Activated CD8-positive, alpha-beta T cell treated with anti-CD3 and anti-CD28 coated beads for 36 hours (primary cell): ENCODE measurements at regions not wholly inside any gene's neighbourhood (a gene's known extent, or its start where the extent isn't known, plus 50 kb on each side); places are given as distances from the start of the nearest gene placed in this dataset.
"Not testable (repeated sequence)": the region's sequence is repeated elsewhere in the genome, so short reads cannot be mapped to it uniquely, and the experiment has no call there.

ENCODE experiments used
- ATAC-seq: fragments of 200-7000 bp; cut with Tn5 transposase; one replicate; pipeline ENCODE4 v1.10.0; 2021; ENCODE audit warnings: mild to moderate bottlenecking, moderate library complexity
- CTCF ChIA-PET: fragments of 350-600 bp; sonication (Branson Sonifier 250); formaldehyde crosslinking; loops from one replicate; lab custom pipeline; 2021; ENCODE audit warnings: antibody characterized with exemption; lab: Charles Lee
- POLR2A ChIA-PET: fragments of 350-600 bp; sonication (Branson Sonifier 250); formaldehyde crosslinking; loops from one replicate; lab custom pipeline; 2021; ENCODE audit warnings: antibody characterized with exemption; lab: Charles Lee
- DNase-seq: peaks from one replicate; pipeline ENCODE4 v3.0.0-alpha.2; 2020
- H3K27ac Mint-ChIP-seq: one replicate; pipeline ENCODE4 v1.8.0; 2021; ENCODE audit warnings: mild to moderate bottlenecking, mixed read lengths
- H3K27me3 Mint-ChIP-seq: one replicate; pipeline ENCODE4 v1.8.0; 2021; ENCODE audit warnings: mixed read lengths
- H3K36me3 Mint-ChIP-seq: one replicate; pipeline ENCODE4 v1.8.0; 2021; ENCODE audit warnings: low read depth, mixed read lengths
- H3K4me1 Mint-ChIP-seq: one replicate; pipeline ENCODE4 v1.8.0; 2021; ENCODE audit warnings: low read depth, mixed read lengths
- H3K4me3 Mint-ChIP-seq: one replicate; pipeline ENCODE4 v1.8.0; 2021; ENCODE audit warnings: mild to moderate bottlenecking, moderate library complexity, mixed read lengths
- H3K9me3 Mint-ChIP-seq: one replicate; pipeline ENCODE4 v1.8.0; 2021; ENCODE audit warnings: mixed read lengths
- CTCF ChIP-seq: fragments of 200-600 bp; IDR thresholded peaks from one replicate; pipeline ENCODE4 v1.8.0; 2022; ENCODE audit warnings: antibody characterized with exemption, mild to moderate bottlenecking
- intact Hi-C: fragments of 100-400 bp; cut with micrococcal nuclease; formaldehyde crosslinking; loops from one replicate; pipeline ENCODE4 v1.10.0; 2022

- H3K27ac Mint-ChIP-seq, DNase-seq, CTCF ChIA-PET, H3K4me3 Mint-ChIP-seq, H3K4me1 Mint-ChIP-seq, POLR2A ChIA-PET, H3K9me3 Mint-ChIP-seq, H3K27me3 Mint-ChIP-seq, intact Hi-C loops, ATAC-seq, H3K36me3 Mint-ChIP-seq: not testable (repeated sequence)
Measured at GRCh38 chr6:75031102-75031501, 174.8 kb downstream of the COL12A1 start.

- ChIA-PET CTCF (no interaction called here), POLR2A (no interaction called here)
- no peaks in the 10 kb centered on the region for H3K27me3 Mint-ChIP-seq
- DNase-seq = no peak
- H3K36me3 Mint-ChIP-seq = no peaks in the 10 kb centered on the region
- no peak overlapping the region for H3K4me3 Mint-ChIP-seq
- intact Hi-C loops = no loop called here
- no peak for ATAC-seq
- no peaks in the 10 kb centered on the region for H3K9me3 Mint-ChIP-seq
- H3K4me1 Mint-ChIP-seq = no peaks in the 10 kb centered on the region
- no peak overlapping the region for H3K27ac Mint-ChIP-seq
- no peak for TF ChIP-seq CTCF
Measured at GRCh38 chr6:75029333-75029732, 176.5 kb downstream of the COL12A1 start.

GRCh38 chr6:75025371-75025770 lies 180.5 kb downstream of the COL12A1 start:
- Mint-ChIP-seq H3K27me3 (no peaks in the 10 kb centered on the region), H3K4me1 (no peaks in the 10 kb centered on the region), H3K27ac (no peak overlapping the region), H3K9me3 (no peaks in the 10 kb centered on the region), H3K4me3 (no peak overlapping the region), H3K36me3 (no peaks in the 10 kb centered on the region)
- no peak for DNase-seq
- ChIA-PET POLR2A (no interaction called here), CTCF (no interaction called here)
- TF ChIP-seq CTCF = no peak
- intact Hi-C loops = no loop called here
- no peak for ATAC-seq

GRCh38 chr6:75024828-75025227 lies 181.0 kb downstream of the COL12A1 start:
- intact Hi-C loops = no loop called here
- ChIA-PET CTCF (no interaction called here), POLR2A (no interaction called here)
- Mint-ChIP-seq H3K27me3 (no peaks in the 10 kb centered on the region), H3K4me1 (no peaks in the 10 kb centered on the region), H3K9me3 (no peaks in the 10 kb centered on the region), H3K4me3 (no peak overlapping the region), H3K27ac (no peak overlapping the region), H3K36me3 (no peaks in the 10 kb centered on the region)
- ATAC-seq (no peak), DNase-seq (no peak)
- TF ChIP-seq CTCF = no peak

- no peak for ATAC-seq
- peaks cover 8% of the 10 kb centered on the region for H3K9me3 Mint-ChIP-seq
- intact Hi-C loops = no loop called here
- no peak overlapping the region for H3K27ac Mint-ChIP-seq
- ChIA-PET CTCF (no interaction called here), POLR2A (no interaction called here)
- DNase-seq = no peak
- no peaks in the 10 kb centered on the region for H3K27me3 Mint-ChIP-seq
- H3K4me3 Mint-ChIP-seq = no peak overlapping the region
- H3K36me3 Mint-ChIP-seq = no peaks in the 10 kb centered on the region
- no peaks in the 10 kb centered on the region for H3K4me1 Mint-ChIP-seq
- no peak for TF ChIP-seq CTCF
Measured at GRCh38 chr6:75023634-75024033, 182.2 kb downstream of the COL12A1 start.

- CTCF ChIA-PET = no interaction called here
- POLR2A ChIA-PET = no interaction called here
Measured at GRCh38 chr6:75020971-75021370, 184.9 kb downstream of the COL12A1 start.

More at GRCh38 chr6:75020971-75021370, 184.9 kb downstream of the COL12A1 start:
- Mint-ChIP-seq H3K27me3 (no peaks in the 10 kb centered on the region), H3K27ac (no peak overlapping the region), H3K4me3 (no peak overlapping the region), H3K36me3 (no peaks in the 10 kb centered on the region), H3K9me3 (peaks cover 10% of the 10 kb centered on the region), H3K4me1 (no peaks in the 10 kb centered on the region)
- intact Hi-C loops = no loop called here
- ATAC-seq = no peak
- no peak for TF ChIP-seq CTCF
- no peak for DNase-seq
